ENCODE measurements at regions not wholly inside any gene's neighbourhood (a gene's known extent, or its start where the extent isn't known, plus 50 kb on each side); places are given as distances from the start of the nearest gene placed in this dataset.
"Not testable (repeated sequence)": the region's sequence is repeated elsewhere in the genome, so short reads cannot be mapped to it uniquely, and the experiment has no call there.

GRCh38 chr6:8633762-8634161 is 198.4 kb upstream of the SLC35B3 start:
- Mint-ChIP-seq H3K27me3 (no peaks in the 10 kb centered on the region), H3K36me3 (ENCODE audit: low read depth) (no peaks in the 10 kb centered on the region), H3K4me1 (no peaks in the 10 kb centered on the region), H3K4me3 (no peak overlapping the region), H3K9me3 (peaks cover 11% of the 10 kb centered on the region), H3K27ac (no peak overlapping the region)
- no peak for ATAC-seq (replicated peaks)

GRCh38 chr6:8628736-8629135 is 193.4 kb upstream of the SLC35B3 start:
- H3K27ac Mint-ChIP-seq = no peak overlapping the region
- no peaks in the 10 kb centered on the region for H3K36me3 Mint-ChIP-seq (ENCODE audit: low read depth)
- H3K9me3 Mint-ChIP-seq = peaks cover 8% of the 10 kb centered on the region
- no peaks in the 10 kb centered on the region for H3K4me1 Mint-ChIP-seq
- H3K4me3 Mint-ChIP-seq = no peak overlapping the region
- ATAC-seq (replicated peaks) = no peak
- H3K27me3 Mint-ChIP-seq = no peaks in the 10 kb centered on the region

GRCh38 chr6:8628063-8628462 is 192.7 kb upstream of the SLC35B3 start:
- H3K9me3 Mint-ChIP-seq = peaks cover 8% of the 10 kb centered on the region

DNA sequence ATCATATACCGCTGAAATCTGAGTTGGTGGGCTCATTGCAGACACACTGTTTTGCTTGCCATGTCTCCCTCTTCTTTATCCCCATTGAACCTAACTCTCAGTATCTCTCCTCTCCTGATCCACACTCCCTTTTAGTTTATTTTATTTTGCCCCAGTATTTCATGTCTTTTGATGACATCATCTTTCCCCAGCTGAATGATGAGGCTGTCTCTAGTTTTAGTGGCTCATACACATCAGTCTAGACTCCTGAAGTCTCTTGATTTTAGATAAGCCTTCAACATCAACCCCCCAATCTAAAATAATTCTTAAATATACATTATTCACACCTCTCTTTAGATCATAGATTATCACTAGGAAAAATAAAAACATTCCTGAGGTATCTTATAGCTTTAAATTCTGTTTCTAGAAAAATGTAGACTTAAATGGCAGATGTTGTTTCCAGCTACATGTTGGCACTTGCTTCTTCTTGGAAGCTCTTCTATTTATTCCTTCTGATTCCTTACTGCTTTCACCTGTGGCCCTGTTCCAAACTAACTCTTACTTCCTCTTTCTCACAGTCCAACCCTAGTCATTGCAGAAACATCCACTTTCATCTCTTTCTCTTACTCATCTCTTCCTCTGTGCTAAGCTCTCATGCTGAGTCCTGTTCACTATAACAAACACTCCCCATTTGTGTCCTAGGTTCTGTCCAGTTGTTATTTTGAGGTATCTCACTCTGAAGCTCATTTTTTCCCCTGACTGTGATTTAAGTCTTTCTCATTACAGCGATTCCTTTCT is 191.9 kb upstream of the SLC35B3 start:
- Mint-ChIP-seq H3K36me3 (ENCODE audit: low read depth) (no peaks in the 10 kb centered on the region), H3K4me1 (no peaks in the 10 kb centered on the region), H3K9me3 (peaks cover 6% of the 10 kb centered on the region), H3K27me3 (no peaks in the 10 kb centered on the region), H3K27ac (no peak overlapping the region), H3K4me3 (no peak overlapping the region)
- no peak for ATAC-seq (replicated peaks)

More at GRCh38 chr6:8628063-8628462, 192.7 kb upstream of the SLC35B3 start:
- Mint-ChIP-seq H3K27me3 (no peaks in the 10 kb centered on the region), H3K36me3 (ENCODE audit: low read depth) (no peaks in the 10 kb centered on the region), H3K4me1 (no peaks in the 10 kb centered on the region), H3K4me3 (no peak overlapping the region), H3K27ac (no peak overlapping the region)
- no peak for ATAC-seq (replicated peaks)

DNA sequence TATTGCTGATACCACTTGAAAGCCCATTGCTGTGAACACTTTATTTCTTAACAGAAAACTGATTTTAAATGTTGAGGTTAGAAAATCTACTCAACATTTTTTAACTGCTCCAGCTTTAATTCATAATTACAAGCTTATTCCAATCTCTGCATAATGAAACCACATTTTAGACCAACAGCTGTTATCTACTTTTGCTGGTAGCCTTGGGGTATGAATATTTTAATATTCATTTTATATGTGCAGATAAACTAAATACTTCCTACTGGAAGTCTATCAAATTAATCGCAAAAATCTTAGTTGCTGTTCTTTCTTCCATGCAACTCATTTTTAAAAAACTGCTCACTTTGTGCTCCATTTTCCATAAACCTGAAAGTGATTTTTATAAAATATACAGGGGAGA is 189.3 kb upstream of the SLC35B3 start:
- Mint-ChIP-seq H3K27me3 (no peaks in the 10 kb centered on the region), H3K4me1 (no peaks in the 10 kb centered on the region), H3K4me3 (no peak overlapping the region), H3K27ac (no peak overlapping the region), H3K9me3 (peaks cover 3% of the 10 kb centered on the region), H3K36me3 (ENCODE audit: low read depth) (no peaks in the 10 kb centered on the region)
- ATAC-seq (replicated peaks) = no peak

GRCh38 chr6:8623441-8623840 is 188.1 kb upstream of the SLC35B3 start:
- peaks cover 8% of the 10 kb centered on the region for H3K9me3 Mint-ChIP-seq
- no peak for ATAC-seq (replicated peaks)
- H3K36me3 Mint-ChIP-seq (ENCODE audit: low read depth) = no peaks in the 10 kb centered on the region
- no peak overlapping the region for H3K27ac Mint-ChIP-seq
- H3K27me3 Mint-ChIP-seq = no peaks in the 10 kb centered on the region
- H3K4me1 Mint-ChIP-seq = no peaks in the 10 kb centered on the region
- H3K4me3 Mint-ChIP-seq = no peak overlapping the region

DNA sequence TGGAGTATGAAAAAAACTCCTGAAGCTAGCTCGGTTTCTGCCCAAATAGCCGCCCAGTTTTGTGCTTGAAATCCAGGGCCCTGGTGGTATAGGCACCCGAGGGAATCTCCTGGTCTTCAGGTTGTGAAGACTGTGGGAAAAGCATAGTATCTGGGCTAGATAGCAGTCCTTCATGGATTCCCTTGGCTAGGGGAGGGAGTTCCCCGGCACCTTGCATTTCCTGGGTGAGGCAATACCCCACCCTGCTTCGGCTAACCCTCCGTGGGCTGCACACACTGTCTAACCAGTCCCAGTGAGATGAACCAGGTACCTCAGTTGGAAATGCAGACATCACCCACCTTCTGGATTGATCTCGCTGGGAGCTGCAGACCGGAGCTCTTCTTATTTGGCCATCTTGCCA is 184.5 kb upstream of the SLC35B3 start:
- Mint-ChIP-seq H3K4me1 (no peaks in the 10 kb centered on the region), H3K4me3 (no peak overlapping the region), H3K27me3 (no peaks in the 10 kb centered on the region), H3K36me3 (ENCODE audit: low read depth) (no peaks in the 10 kb centered on the region), H3K27ac (no peak overlapping the region), H3K9me3 (peaks cover 23% of the 10 kb centered on the region)
- no peak for ATAC-seq (replicated peaks)

- not testable (repeated sequence) for H3K4me1 Mint-ChIP-seq; H3K27me3 Mint-ChIP-seq; H3K27ac Mint-ChIP-seq; H3K36me3 Mint-ChIP-seq (ENCODE audit: low read depth); H3K4me3 Mint-ChIP-seq; ATAC-seq (replicated peaks)
- H3K9me3 Mint-ChIP-seq = peaks cover 23% of the 10 kb centered on the region
Measured at GRCh38 chr6:8619408-8619807, 184.1 kb upstream of the SLC35B3 start.

- H3K27me3 Mint-ChIP-seq = no peaks in the 10 kb centered on the region
- peaks cover 13% of the 10 kb centered on the region for H3K9me3 Mint-ChIP-seq
- no peak for ATAC-seq (replicated peaks)
- H3K27ac Mint-ChIP-seq = no peak overlapping the region
- no peaks in the 10 kb centered on the region for H3K36me3 Mint-ChIP-seq (ENCODE audit: low read depth)
- no peak overlapping the region for H3K4me3 Mint-ChIP-seq
- no peaks in the 10 kb centered on the region for H3K4me1 Mint-ChIP-seq
Measured at GRCh38 chr6:8608737-8609136, 173.4 kb upstream of the SLC35B3 start.

GRCh38 chr6:8589941-8590729 is 154.8 kb upstream of the SLC35B3 start:
- Mint-ChIP-seq H3K4me3 (no peak overlapping the region), H3K9me3 (peaks cover 5% of the 10 kb centered on the region), H3K27me3 (no peaks in the 10 kb centered on the region), H3K27ac (no peak overlapping the region), H3K4me1 (no peaks in the 10 kb centered on the region), H3K36me3 (ENCODE audit: low read depth) (no peaks in the 10 kb centered on the region)
- ATAC-seq (replicated peaks) = no peak

DNA sequence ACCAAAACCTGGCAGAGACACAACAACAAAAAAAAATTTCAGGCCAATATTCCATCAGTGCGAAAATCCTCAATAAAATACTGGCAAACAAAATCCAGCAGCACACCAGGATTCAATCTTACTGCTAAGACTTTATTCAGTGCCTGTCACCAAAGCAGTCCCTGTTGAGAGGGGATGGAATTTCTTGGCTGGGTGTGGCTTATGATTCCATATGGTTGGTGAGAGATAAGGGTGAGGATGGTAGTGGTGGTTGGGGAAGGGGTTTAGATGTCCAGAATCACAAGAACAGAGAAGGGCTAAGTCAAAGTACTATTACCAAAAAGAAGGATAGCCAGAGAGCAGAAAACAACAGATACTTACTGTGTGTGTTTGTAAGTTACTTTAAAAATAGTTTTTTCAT is 152.8 kb upstream of the SLC35B3 start:
- Mint-ChIP-seq H3K9me3 (peaks cover 5% of the 10 kb centered on the region), H3K4me1 (no peaks in the 10 kb centered on the region), H3K36me3 (ENCODE audit: low read depth) (no peaks in the 10 kb centered on the region), H3K27ac (no peak overlapping the region), H3K4me3 (no peak overlapping the region), H3K27me3 (no peaks in the 10 kb centered on the region)
- no peak for ATAC-seq (replicated peaks)

DNA sequence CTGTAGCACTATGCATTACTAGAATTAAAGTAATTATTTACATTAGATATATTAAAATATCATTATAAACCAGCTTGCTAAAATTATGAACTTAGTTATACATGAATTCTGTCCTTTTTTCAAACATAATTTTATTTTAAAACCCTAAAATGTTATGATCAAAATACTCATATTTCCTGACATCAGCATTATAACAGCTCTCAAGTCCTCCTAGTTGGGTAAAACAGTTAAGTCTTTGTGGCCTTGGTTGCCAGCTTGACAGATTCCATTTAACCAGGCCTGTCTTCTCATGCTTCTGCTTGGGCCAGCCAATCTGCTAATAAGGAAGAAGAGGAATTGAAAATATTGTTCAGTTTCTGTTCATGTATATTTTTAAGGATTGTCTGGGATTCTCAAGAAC is 147.9 kb upstream of the SLC35B3 start:
- peaks cover 7% of the 10 kb centered on the region for H3K9me3 Mint-ChIP-seq
- no peaks in the 10 kb centered on the region for H3K4me1 Mint-ChIP-seq
- H3K36me3 Mint-ChIP-seq (ENCODE audit: low read depth) = no peaks in the 10 kb centered on the region
- no peak overlapping the region for H3K27ac Mint-ChIP-seq
- no peaks in the 10 kb centered on the region for H3K27me3 Mint-ChIP-seq
- no peak overlapping the region for H3K4me3 Mint-ChIP-seq
- ATAC-seq (replicated peaks) = no peak

GRCh38 chr6:8579372-8579771 is 144.0 kb upstream of the SLC35B3 start:
- no peak overlapping the region for H3K4me3 Mint-ChIP-seq
- H3K36me3 Mint-ChIP-seq (ENCODE audit: low read depth) = no peaks in the 10 kb centered on the region
- no peaks in the 10 kb centered on the region for H3K27me3 Mint-ChIP-seq
- H3K9me3 Mint-ChIP-seq = peaks cover 10% of the 10 kb centered on the region
- no peaks in the 10 kb centered on the region for H3K4me1 Mint-ChIP-seq
- no peak overlapping the region for H3K27ac Mint-ChIP-seq
- ATAC-seq (replicated peaks) = no peak

DNA sequence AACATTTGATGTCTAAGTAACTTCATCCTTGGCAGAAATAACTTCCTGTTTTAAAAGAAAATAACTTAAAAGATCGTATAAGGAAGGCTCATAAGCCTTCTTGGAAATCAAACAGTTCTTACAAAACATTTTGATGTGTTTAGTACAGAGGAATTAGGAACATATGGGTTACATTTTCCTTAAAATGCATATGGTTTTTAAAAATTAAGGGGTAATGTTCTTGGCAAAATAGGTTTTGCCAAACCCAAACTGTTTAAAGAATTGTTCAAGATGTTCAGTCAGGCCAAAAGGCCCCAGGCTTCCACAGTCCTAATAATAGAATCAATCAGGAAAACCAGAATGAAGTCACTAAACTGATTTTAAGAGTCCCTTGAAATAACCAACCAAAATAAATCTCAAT is 142.7 kb upstream of the SLC35B3 start:
- Mint-ChIP-seq H3K9me3 (peaks cover 10% of the 10 kb centered on the region), H3K4me3 (no peak overlapping the region), H3K27me3 (no peaks in the 10 kb centered on the region)

DNA sequence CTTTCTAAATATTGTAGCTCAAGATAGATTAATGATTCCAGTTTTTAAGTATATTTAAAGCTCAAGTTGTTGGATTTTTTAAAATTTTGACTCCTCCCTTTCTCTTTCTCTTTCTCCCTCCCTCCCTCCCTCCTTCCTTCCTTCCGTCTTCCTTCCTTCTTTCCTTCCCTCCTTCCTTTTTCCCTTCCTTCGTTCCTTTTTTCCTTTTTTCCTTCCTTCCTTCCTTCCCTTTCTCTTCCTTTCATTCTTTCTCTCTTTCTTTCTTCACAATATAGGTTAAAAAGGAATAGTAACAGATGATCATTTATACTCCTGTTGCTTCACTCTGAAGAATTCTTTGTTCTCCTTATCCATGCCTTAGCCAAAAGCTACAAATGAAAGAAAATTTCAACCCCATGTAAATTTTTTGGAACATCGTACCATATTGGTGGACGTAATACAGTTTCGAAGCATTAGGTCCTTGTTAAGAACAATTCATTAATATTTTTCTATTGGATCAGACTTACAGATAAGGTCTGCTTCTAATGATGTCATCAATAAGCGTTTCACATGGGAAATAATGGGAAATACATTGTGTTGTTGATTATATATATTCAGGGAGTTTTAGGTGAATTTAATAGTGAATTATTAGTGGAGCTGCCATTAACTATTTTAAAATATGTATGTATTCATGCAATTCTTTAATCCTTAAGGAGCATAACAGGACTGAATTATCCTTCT is 139.6 kb upstream of the SLC35B3 start:
- no peak for ATAC-seq (replicated peaks)
- H3K27me3 Mint-ChIP-seq = no peaks in the 10 kb centered on the region

More for the DNA sequence above, 142.7 kb upstream of the SLC35B3 start:
- no peaks in the 10 kb centered on the region for H3K4me1 Mint-ChIP-seq
- ATAC-seq (replicated peaks) = no peak
- no peaks in the 10 kb centered on the region for H3K36me3 Mint-ChIP-seq (ENCODE audit: low read depth)
- H3K27ac Mint-ChIP-seq = no peak overlapping the region

More for the DNA sequence above, 139.6 kb upstream of the SLC35B3 start:
- Mint-ChIP-seq H3K36me3 (ENCODE audit: low read depth) (no peaks in the 10 kb centered on the region), H3K27ac (no peak overlapping the region), H3K9me3 (peaks cover 3% of the 10 kb centered on the region), H3K4me1 (no peaks in the 10 kb centered on the region), H3K4me3 (no peak overlapping the region)

All from activated T-helper 17 cell treated with anti-CD3 and anti-CD28 coated beads, Interleukin-2, amount 50 U/mL, for 72 hours (primary cell).